Nephron (organoid): ENCODE measurements at regions not wholly inside any gene's neighbourhood (a gene's known extent, or its start where the extent isn't known, plus 50 kb on each side); places are given as distances from the start of the nearest gene placed in this dataset.

ENCODE experiments used
- H3K27ac Mint-ChIP-seq, 3 experiments: 2 replicates each; pipeline ENCODE4 v1.8.0; 2020; ENCODE audit warnings: mixed read lengths in 3 of 3, mild to moderate bottlenecking in 2 of 3, moderate library complexity in 1 of 3
- H3K27me3 Mint-ChIP-seq: 2 replicates; pipeline ENCODE4 v1.8.0; 2021; ENCODE audit warnings: low read depth, mild to moderate bottlenecking, moderate library complexity, mixed read lengths
- H3K36me3 Mint-ChIP-seq: 2 replicates; pipeline ENCODE4 v1.8.0; 2020; ENCODE audit warnings: low read depth, mixed read lengths
- H3K4me1 Mint-ChIP-seq: 2 replicates; pipeline ENCODE4 v1.8.0; 2020; ENCODE audit warnings: mixed read lengths
- H3K4me3 Mint-ChIP-seq, 3 experiments: 2 replicates each; pipeline ENCODE4 v1.8.0; 2020; ENCODE audit warnings: mild to moderate bottlenecking in 3 of 3, mixed read lengths in 3 of 3, moderate library complexity in 2 of 3
- H3K9me3 Mint-ChIP-seq: 2 replicates; pipeline ENCODE4 v1.8.0; 2020; ENCODE audit warnings: mixed read lengths
- CTCF ChIP-seq, 3 experiments: fragments of 200-600 bp; sonication (generic); IDR thresholded peaks; one replicate each; pipeline ENCODE4 v1.5.0; 2021; ENCODE audit warnings: antibody characterized with exemption in 3 of 3; ENCODE audit not compliant: unreplicated experiment in 3 of 3

GRCh38 chr13:91153372-91153771, 194.1 kb upstream of the MIR17HG start:
- peak overlapping the region in 2 of 3 experiments; percentile 2 to 31 for H3K4me3 Mint-ChIP-seq
- H3K27ac Mint-ChIP-seq, result peak overlapping the region; percentile 43 to 85 (median 48)
- no peaks in the 10 kb centered on the region for H3K9me3 Mint-ChIP-seq

GRCh38 chr13:91154558-91155353, 192.7 kb upstream of the MIR17HG start:
- Mint-ChIP-seq H3K27me3 (no peaks in the 10 kb centered on the region), H3K4me3 (peak overlapping the region in 2 of 3 experiments; percentile 11 to 33), H3K27ac (peak overlapping the region; percentile 73 to 92 (median 88)), H3K36me3 (peaks cover 3% of the 10 kb centered on the region), H3K4me1 (peaks cover 48% of the 10 kb centered on the region), H3K9me3 (no peaks in the 10 kb centered on the region)
- no peak for TF ChIP-seq CTCF (IDR thresholded peaks at IDR 0.05; ENCODE audit: unreplicated experiment in 3 of 3)

More at GRCh38 chr13:91153372-91153771, 194.1 kb upstream of the MIR17HG start:
- peaks cover 48% of the 10 kb centered on the region for H3K4me1 Mint-ChIP-seq
- H3K27me3 Mint-ChIP-seq, result no peaks in the 10 kb centered on the region
- TF ChIP-seq CTCF (IDR thresholded peaks at IDR 0.05; ENCODE audit: unreplicated experiment in 3 of 3), result no peak
- peaks cover 7% of the 10 kb centered on the region for H3K36me3 Mint-ChIP-seq

- Mint-ChIP-seq H3K36me3 (no peaks in the 10 kb centered on the region), H3K27ac (peak overlapping the region; percentile 73 to 92 (median 88)), H3K27me3 (no peaks in the 10 kb centered on the region), H3K9me3 (no peaks in the 10 kb centered on the region), H3K4me3 (no peak overlapping the region), H3K4me1 (peaks cover 48% of the 10 kb centered on the region)
- no peak for TF ChIP-seq CTCF (IDR thresholded peaks at IDR 0.05; ENCODE audit: unreplicated experiment in 3 of 3)
Observed at GRCh38 chr13:91155512-91156114, 191.9 kb upstream of the MIR17HG start.

GRCh38 chr13:91157273-91158016, 190.0 kb upstream of the MIR17HG start:
- Mint-ChIP-seq H3K27me3 (peaks cover 6% of the 10 kb centered on the region), H3K4me1 (peaks cover 41% of the 10 kb centered on the region), H3K4me3 (no peak overlapping the region), H3K36me3 (no peaks in the 10 kb centered on the region), H3K9me3 (no peaks in the 10 kb centered on the region), H3K27ac (peak overlapping the region in 2 of 3 experiments; percentile 62 to 92)
- TF ChIP-seq CTCF (IDR thresholded peaks at IDR 0.05; ENCODE audit: unreplicated experiment in 3 of 3), result no peak

GRCh38 chr13:91158017-91158395, 189.5 kb upstream of the MIR17HG start:
- Mint-ChIP-seq H3K27ac (peak overlapping the region in 2 of 3 experiments; percentile 29 to 62), H3K4me1 (peaks cover 37% of the 10 kb centered on the region), H3K27me3 (peaks cover 6% of the 10 kb centered on the region), H3K4me3 (no peak overlapping the region), H3K36me3 (no peaks in the 10 kb centered on the region), H3K9me3 (no peaks in the 10 kb centered on the region)
- peak; percentile 38 to 55 (median 46) for TF ChIP-seq CTCF (IDR thresholded peaks at IDR 0.05; ENCODE audit: unreplicated experiment in 3 of 3)
